ENCODE measurements at regions not wholly inside any gene's neighbourhood (a gene's known extent, or its start where the extent isn't known, plus 50 kb on each side); places are given as distances from the start of the nearest gene placed in this dataset.

GRCh38 chr1:208683141-208683540 lies 439.0 kb upstream of the PLXNA2 start:
- Mint-ChIP-seq H3K4me1 (ENCODE audit: low read depth, unreplicated experiment) (peaks cover 5% of the 10 kb centered on the region), H3K36me3 (ENCODE audit: insufficient read depth, unreplicated experiment) (no peaks in the 10 kb centered on the region), H3K27me3 (ENCODE audit: insufficient read depth, unreplicated experiment) (peaks cover 12% of the 10 kb centered on the region), H3K27ac (ENCODE audit: unreplicated experiment) (no peak overlapping the region), H3K9me3 (ENCODE audit: unreplicated experiment) (peaks cover 6% of the 10 kb centered on the region), H3K4me3 (ENCODE audit: unreplicated experiment) (no peak overlapping the region)
- ChIA-PET POLR2A (no interaction called here), CTCF (no interaction called here)
- no peaks in the 10 kb centered on the region for H3K27me3 ChIP-seq (replicated peaks; ENCODE audit: control insufficient read depth, insufficient read depth, low read length)
- H3K4me3 ChIP-seq (ENCODE audit: low read depth, low read length): no peak overlapping the region
- H3K36me3 ChIP-seq (ENCODE audit: control insufficient read depth, insufficient read depth, low read length): no peaks in the 10 kb centered on the region
- intact Hi-C loops (cut with micrococcal nuclease; ENCODE audit: unreplicated experiment): no loop called here
- no peak for DNase-seq
- peaks cover 1% of the 10 kb centered on the region for H3K4me1 ChIP-seq
- H3K9me3 ChIP-seq: no peaks in the 10 kb centered on the region
- TF ChIP-seq CTCF (IDR thresholded peaks at IDR 0.05; ENCODE audit: insufficient read depth in 1 of 2, low read depth in 1 of 2, low read length in 1 of 2, severe bottlenecking in 1 of 2, unreplicated experiment in 1 of 2): no peak
- BruUV-seq (replicated peaks): no TSS peak

- H3K9me3 Mint-ChIP-seq (ENCODE audit: unreplicated experiment): peaks cover 16% of the 10 kb centered on the region
- Histone ChIP-seq H3K4me3 (ENCODE audit: low read depth, low read length) (no peak overlapping the region), H3K9me3 (peaks cover 6% of the 10 kb centered on the region; the same call in 1 of the 2 replicates), H3K4me1 (peaks cover 12% of the 10 kb centered on the region), H3K27me3 (replicated peaks; ENCODE audit: control insufficient read depth, insufficient read depth, low read length) (no peaks in the 10 kb centered on the region), H3K36me3 (ENCODE audit: control insufficient read depth, insufficient read depth, low read length) (no peaks in the 10 kb centered on the region)
- H3K27me3 Mint-ChIP-seq (ENCODE audit: insufficient read depth, unreplicated experiment): peaks cover 12% of the 10 kb centered on the region
- H3K4me1 Mint-ChIP-seq (ENCODE audit: low read depth, unreplicated experiment): peaks cover 15% of the 10 kb centered on the region
- no peaks in the 10 kb centered on the region for H3K36me3 Mint-ChIP-seq (ENCODE audit: insufficient read depth, unreplicated experiment)
- no peak for TF ChIP-seq CTCF (IDR thresholded peaks at IDR 0.05; ENCODE audit: insufficient read depth in 1 of 2, low read depth in 1 of 2, low read length in 1 of 2, severe bottlenecking in 1 of 2, unreplicated experiment in 1 of 2)
- no peak overlapping the region for H3K27ac Mint-ChIP-seq (ENCODE audit: unreplicated experiment)
- BruUV-seq (replicated peaks): no TSS peak
- intact Hi-C loops (cut with micrococcal nuclease; ENCODE audit: unreplicated experiment): no loop called here
- no peak for DNase-seq
- CTCF ChIA-PET: no interaction called here
- H3K4me3 Mint-ChIP-seq (ENCODE audit: unreplicated experiment): no peak overlapping the region
- POLR2A ChIA-PET: no interaction called here
Measured at GRCh38 chr1:208684192-208684591, 440.0 kb upstream of the PLXNA2 start.

- POLR2A ChIA-PET: no interaction called here
- no TSS peak for BruUV-seq (replicated peaks)
- peaks cover 6% of the 10 kb centered on the region; the same call in 1 of the 2 replicates for H3K9me3 ChIP-seq
- Mint-ChIP-seq H3K4me1 (ENCODE audit: low read depth, unreplicated experiment) (peaks cover 18% of the 10 kb centered on the region), H3K27ac (ENCODE audit: unreplicated experiment) (no peak overlapping the region), H3K4me3 (ENCODE audit: unreplicated experiment) (no peak overlapping the region), H3K27me3 (ENCODE audit: insufficient read depth, unreplicated experiment) (peaks cover 7% of the 10 kb centered on the region), H3K9me3 (ENCODE audit: unreplicated experiment) (peaks cover 20% of the 10 kb centered on the region), H3K36me3 (ENCODE audit: insufficient read depth, unreplicated experiment) (no peaks in the 10 kb centered on the region)
- H3K4me1 ChIP-seq: peaks cover 14% of the 10 kb centered on the region
- H3K4me3 ChIP-seq (ENCODE audit: low read depth, low read length): no peak overlapping the region
- intact Hi-C loops (cut with micrococcal nuclease; ENCODE audit: unreplicated experiment): no loop called here
- no peaks in the 10 kb centered on the region for H3K36me3 ChIP-seq (ENCODE audit: control insufficient read depth, insufficient read depth, low read length)
- no peak for TF ChIP-seq CTCF (IDR thresholded peaks at IDR 0.05; ENCODE audit: insufficient read depth in 1 of 2, low read depth in 1 of 2, low read length in 1 of 2, severe bottlenecking in 1 of 2, unreplicated experiment in 1 of 2)
- no peaks in the 10 kb centered on the region for H3K27me3 ChIP-seq (replicated peaks; ENCODE audit: control insufficient read depth, insufficient read depth, low read length)
- CTCF ChIA-PET: no interaction called here
- no peak for DNase-seq
Measured at GRCh38 chr1:208686592-208686991, 442.4 kb upstream of the PLXNA2 start.

Measured in Caco-2 (cell line).